ENCODE measurements at regions not wholly inside any gene's neighbourhood (a gene's known extent, or its start where the extent isn't known, plus 50 kb on each side); places are given as distances from the start of the nearest gene placed in this dataset.

DNA sequence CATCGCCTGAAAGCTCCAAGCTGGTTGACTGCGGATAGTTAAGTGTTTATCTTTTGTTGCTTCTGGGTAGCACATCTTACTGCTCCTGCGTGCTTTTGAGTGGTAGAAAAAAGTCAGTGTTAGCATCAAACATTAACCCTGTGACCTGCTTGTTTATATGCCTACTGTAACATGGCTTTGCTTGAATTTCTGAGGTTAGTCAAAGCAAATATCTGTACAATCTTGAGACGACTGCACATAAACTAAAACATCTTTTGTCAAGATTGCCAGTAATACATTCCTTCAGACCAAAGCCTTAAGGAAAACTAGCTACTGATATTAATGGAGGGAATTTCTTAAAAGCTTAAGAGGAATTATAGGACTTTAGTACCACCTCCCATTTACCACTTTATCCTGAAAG, 163.7 kb downstream of the BAMBI start:
- H3K4me1 Mint-ChIP-seq, result no peaks in the 10 kb centered on the region
- POLR2A ChIA-PET, result no interaction called here
- peaks cover 8% of the 10 kb centered on the region for H3K27me3 Mint-ChIP-seq
- DNase-seq (no peak), ATAC-seq (ENCODE audit: low read depth) (no peak)
- no peak overlapping the region for H3K27ac Mint-ChIP-seq
- no peaks in the 10 kb centered on the region for H3K9me3 Mint-ChIP-seq
- H3K4me3 Mint-ChIP-seq, result no peak overlapping the region
- no peaks in the 10 kb centered on the region for H3K36me3 Mint-ChIP-seq

GRCh38 chr10:28841625-28842024, 164.3 kb downstream of the BAMBI start:
- POLR2A ChIA-PET, result no interaction called here
- Mint-ChIP-seq H3K27ac (no peak overlapping the region), H3K4me3 (no peak overlapping the region), H3K27me3 (peaks cover 5% of the 10 kb centered on the region), H3K36me3 (no peaks in the 10 kb centered on the region), H3K4me1 (no peaks in the 10 kb centered on the region), H3K9me3 (no peaks in the 10 kb centered on the region)
- DNase-seq, result no peak
- ATAC-seq (ENCODE audit: low read depth), result no peak

DNA sequence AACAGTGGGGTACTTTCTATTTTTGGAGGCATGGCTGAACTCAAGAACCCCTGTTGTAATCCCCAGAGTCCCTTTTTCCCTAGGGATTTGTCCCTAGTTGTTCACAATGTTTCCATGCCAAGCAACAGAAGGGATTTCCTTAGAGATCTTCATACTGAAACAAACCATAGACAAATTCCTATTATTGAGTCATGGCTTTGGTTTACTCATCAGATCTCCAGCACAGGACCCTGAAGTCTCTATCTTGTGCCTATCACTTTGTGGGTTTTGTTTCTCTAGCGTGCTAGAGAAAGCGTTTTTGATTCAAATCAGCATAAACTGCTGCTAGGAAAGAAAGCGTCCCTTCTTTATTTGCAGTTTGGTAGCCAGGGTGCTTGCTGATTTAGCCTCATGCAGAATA, 165.0 kb downstream of the BAMBI start:
- POLR2A ChIA-PET, result no interaction called here
- Mint-ChIP-seq H3K4me1 (no peaks in the 10 kb centered on the region), H3K36me3 (no peaks in the 10 kb centered on the region), H3K27me3 (peaks cover 5% of the 10 kb centered on the region), H3K9me3 (no peaks in the 10 kb centered on the region), H3K4me3 (no peak overlapping the region), H3K27ac (no peak overlapping the region)
- no peak for ATAC-seq (ENCODE audit: low read depth)
- DNase-seq, result no peak

DNA sequence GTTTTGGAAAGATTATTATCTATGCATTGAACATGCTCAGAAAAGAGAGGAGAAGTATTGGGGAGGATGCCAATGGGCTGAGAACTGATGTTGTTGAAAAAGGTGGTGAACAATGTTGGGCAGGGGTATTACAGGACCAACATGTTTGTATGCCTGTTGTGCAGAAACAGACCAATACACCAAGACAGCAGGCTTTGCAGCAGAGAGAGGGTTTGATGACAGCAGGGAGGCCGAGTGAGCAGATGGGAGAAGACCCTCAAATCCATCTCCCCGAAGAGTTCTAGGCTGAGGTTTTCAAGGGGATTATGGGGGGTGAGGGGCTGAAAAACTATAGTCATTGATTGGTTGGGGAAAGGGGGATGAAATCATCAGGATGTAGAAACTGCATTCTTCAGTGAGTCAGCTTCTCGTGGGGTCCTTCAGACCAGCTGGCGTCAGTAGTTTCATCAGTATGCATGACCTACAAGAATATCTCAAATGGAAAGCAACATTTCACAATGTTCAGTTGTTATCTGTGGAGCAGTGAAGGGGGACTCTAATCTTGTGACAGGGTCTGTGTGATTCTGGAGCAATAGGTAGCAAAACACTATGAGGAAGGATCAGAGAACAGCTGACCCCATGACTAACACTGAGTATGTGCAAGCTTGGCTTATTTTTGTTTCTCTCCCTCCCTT, 167.8 kb downstream of the BAMBI start:
- DNase-seq (no peak), ATAC-seq (ENCODE audit: low read depth) (no peak)
- Mint-ChIP-seq H3K27me3 (no peaks in the 10 kb centered on the region), H3K4me1 (no peaks in the 10 kb centered on the region), H3K9me3 (no peaks in the 10 kb centered on the region), H3K27ac (no peak overlapping the region), H3K4me3 (no peak overlapping the region), H3K36me3 (no peaks in the 10 kb centered on the region)
- POLR2A ChIA-PET, result no interaction called here

- Mint-ChIP-seq H3K9me3 (no peaks in the 10 kb centered on the region), H3K4me3 (no peak overlapping the region), H3K27me3 (peaks cover 5% of the 10 kb centered on the region), H3K4me1 (no peaks in the 10 kb centered on the region), H3K36me3 (no peaks in the 10 kb centered on the region), H3K27ac (no peak overlapping the region)
- ATAC-seq (ENCODE audit: low read depth), result no peak
- no peak for DNase-seq
- POLR2A ChIA-PET, result no interaction called here
Measured at GRCh38 chr10:28849309-28849708, 172.0 kb downstream of the BAMBI start.

- H3K27me3 Mint-ChIP-seq, result peaks cover 5% of the 10 kb centered on the region
- H3K9me3 Mint-ChIP-seq, result no peaks in the 10 kb centered on the region
- H3K4me1 Mint-ChIP-seq, result no peaks in the 10 kb centered on the region
- no peak for ATAC-seq (ENCODE audit: low read depth)
- DNase-seq, result no peak
- H3K27ac Mint-ChIP-seq, result no peak overlapping the region
- POLR2A ChIA-PET, result no interaction called here
- H3K36me3 Mint-ChIP-seq, result no peaks in the 10 kb centered on the region
- no peak overlapping the region for H3K4me3 Mint-ChIP-seq
Measured at GRCh38 chr10:28849821-28850220, 172.5 kb downstream of the BAMBI start.

DNA sequence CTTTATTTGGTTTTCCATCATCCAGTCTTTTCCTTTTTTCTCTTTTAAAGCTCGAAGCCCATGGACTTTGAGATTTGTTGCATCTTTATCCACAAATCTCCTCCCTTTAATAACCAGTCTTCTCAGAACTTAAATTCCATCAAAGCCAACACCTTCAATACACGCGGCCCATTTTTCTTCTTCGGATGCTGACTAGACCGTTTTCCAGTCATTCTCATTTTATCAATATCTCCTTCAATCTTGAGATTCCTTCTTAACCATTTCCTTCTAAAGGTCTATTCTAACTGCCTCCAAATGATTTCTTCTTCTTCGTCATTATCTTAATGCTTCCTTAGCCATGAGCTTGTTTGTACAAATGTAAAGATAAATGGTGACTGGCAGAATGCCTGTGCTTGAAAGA, 173.5 kb downstream of the BAMBI start:
- DNase-seq, result no peak
- POLR2A ChIA-PET, result no interaction called here
- no peak overlapping the region for H3K4me3 Mint-ChIP-seq
- no peaks in the 10 kb centered on the region for H3K36me3 Mint-ChIP-seq
- no peak overlapping the region for H3K27ac Mint-ChIP-seq
- no peak for ATAC-seq (ENCODE audit: low read depth)
- no peaks in the 10 kb centered on the region for H3K4me1 Mint-ChIP-seq
- H3K9me3 Mint-ChIP-seq, result no peaks in the 10 kb centered on the region
- peaks cover 5% of the 10 kb centered on the region for H3K27me3 Mint-ChIP-seq

- POLR2A ChIA-PET, result no interaction called here
- Mint-ChIP-seq H3K4me3 (no peak overlapping the region), H3K9me3 (peaks cover 3% of the 10 kb centered on the region), H3K27ac (no peak overlapping the region), H3K36me3 (no peaks in the 10 kb centered on the region), H3K4me1 (no peaks in the 10 kb centered on the region), H3K27me3 (peaks cover 5% of the 10 kb centered on the region)
- no peak for DNase-seq
- ATAC-seq (ENCODE audit: low read depth), result no peak
Measured at GRCh38 chr10:28853195-28853594, 175.9 kb downstream of the BAMBI start.

DNA sequence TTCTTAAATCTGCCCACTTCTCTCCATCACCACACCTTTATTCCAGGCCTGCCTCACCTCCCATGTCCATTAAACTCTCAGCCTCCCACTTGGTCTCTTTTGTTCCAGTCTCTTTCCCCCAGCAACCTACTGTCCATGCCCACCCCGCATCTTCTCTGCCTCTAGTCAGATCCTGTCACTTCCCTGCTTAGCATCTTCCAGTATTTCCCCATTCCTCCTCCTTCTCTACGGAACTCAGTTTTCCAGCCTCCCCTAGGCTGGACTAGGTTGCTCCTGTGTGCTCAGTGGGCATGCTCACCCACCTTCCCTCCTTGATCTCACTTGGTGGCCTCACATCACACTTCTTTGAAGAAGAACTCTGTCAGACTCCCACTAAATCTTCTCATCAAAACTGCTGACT, 179.8 kb downstream of the BAMBI start:
- Mint-ChIP-seq H3K9me3 (peaks cover 5% of the 10 kb centered on the region), H3K36me3 (no peaks in the 10 kb centered on the region), H3K4me3 (no peak overlapping the region), H3K4me1 (no peaks in the 10 kb centered on the region), H3K27me3 (peaks cover 5% of the 10 kb centered on the region), H3K27ac (no peak overlapping the region)
- DNase-seq, result no peak
- POLR2A ChIA-PET, result no interaction called here
- ATAC-seq (ENCODE audit: low read depth), result no peak

DNA sequence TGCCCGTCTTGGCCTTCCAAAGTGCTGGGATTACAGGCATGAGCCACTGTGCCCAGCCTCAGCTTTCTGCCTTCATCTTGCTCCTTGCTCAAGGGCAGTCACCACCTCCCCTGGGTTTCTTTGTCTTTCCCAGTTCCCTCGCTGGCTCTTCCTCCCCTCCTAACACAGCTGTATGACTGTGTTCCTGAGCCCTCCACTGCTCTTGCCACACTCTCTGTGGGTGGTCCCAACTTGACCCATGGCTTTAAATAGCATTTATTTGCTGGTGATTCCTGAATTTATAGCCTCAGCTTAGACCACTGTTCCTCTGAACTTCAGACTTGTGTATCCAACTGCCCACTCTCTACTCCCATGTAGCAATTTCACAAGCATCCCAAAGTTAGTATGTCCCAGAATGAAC, 181.3 kb downstream of the BAMBI start:
- H3K27me3 Mint-ChIP-seq, result peaks cover under 1% of the 10 kb centered on the region
- H3K4me3 Mint-ChIP-seq, result no peak overlapping the region
- H3K36me3 Mint-ChIP-seq, result no peaks in the 10 kb centered on the region
- ATAC-seq (ENCODE audit: low read depth), result no peak
- POLR2A ChIA-PET, result no interaction called here
- peaks cover 5% of the 10 kb centered on the region for H3K9me3 Mint-ChIP-seq
- no peak for DNase-seq
- H3K4me1 Mint-ChIP-seq, result no peaks in the 10 kb centered on the region
- H3K27ac Mint-ChIP-seq, result no peak overlapping the region

DNA sequence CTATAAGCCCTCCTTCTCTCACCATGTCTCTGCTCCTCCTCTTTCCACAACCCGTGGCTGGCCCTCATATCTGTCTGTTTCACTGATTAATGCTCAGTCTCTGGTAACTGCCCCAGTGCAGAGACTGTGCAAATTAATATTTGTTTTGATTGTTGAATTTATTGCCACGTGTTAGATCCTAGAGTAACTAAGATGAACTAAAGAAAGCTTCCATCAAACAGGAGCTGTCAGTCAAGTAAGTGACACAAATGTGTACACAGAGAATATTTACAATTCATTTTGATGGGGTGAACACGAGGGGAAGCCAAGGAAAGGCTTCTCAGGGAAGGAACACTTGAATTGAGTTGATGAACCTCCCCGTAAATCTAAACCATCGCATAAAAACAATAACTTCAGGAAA, 182.5 kb downstream of the BAMBI start:
- ATAC-seq (ENCODE audit: low read depth) (no peak), DNase-seq (no peak)
- Mint-ChIP-seq H3K4me1 (no peaks in the 10 kb centered on the region), H3K9me3 (peaks cover 5% of the 10 kb centered on the region), H3K36me3 (no peaks in the 10 kb centered on the region), H3K4me3 (no peak overlapping the region), H3K27ac (no peak overlapping the region), H3K27me3 (no peaks in the 10 kb centered on the region)
- POLR2A ChIA-PET, result no interaction called here

DNA sequence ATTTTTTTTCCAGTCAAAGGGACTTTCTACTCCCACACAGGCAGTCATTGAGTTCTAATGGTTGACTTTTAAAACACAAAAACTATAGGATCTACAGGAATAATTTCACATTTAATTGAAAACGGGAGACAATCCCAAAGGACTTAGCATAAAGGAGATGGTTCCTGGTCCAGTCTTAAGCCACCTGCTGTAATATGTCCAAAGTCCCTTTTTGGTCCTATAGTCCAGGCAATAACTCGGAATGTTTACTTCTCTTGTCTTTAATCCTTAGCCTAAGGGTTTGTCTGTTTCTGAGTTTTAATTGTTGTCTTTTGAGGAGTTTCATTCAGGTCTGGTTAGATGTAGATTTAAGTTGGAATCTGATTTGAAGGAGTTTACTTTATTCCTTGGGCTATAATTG, 184.9 kb downstream of the BAMBI start:
- Mint-ChIP-seq H3K36me3 (no peaks in the 10 kb centered on the region), H3K9me3 (peaks cover 5% of the 10 kb centered on the region), H3K4me1 (no peaks in the 10 kb centered on the region), H3K27ac (no peak overlapping the region), H3K27me3 (no peaks in the 10 kb centered on the region), H3K4me3 (no peak overlapping the region)
- POLR2A ChIA-PET, result no interaction called here
- DNase-seq (no peak), ATAC-seq (ENCODE audit: low read depth) (no peak)

DNA sequence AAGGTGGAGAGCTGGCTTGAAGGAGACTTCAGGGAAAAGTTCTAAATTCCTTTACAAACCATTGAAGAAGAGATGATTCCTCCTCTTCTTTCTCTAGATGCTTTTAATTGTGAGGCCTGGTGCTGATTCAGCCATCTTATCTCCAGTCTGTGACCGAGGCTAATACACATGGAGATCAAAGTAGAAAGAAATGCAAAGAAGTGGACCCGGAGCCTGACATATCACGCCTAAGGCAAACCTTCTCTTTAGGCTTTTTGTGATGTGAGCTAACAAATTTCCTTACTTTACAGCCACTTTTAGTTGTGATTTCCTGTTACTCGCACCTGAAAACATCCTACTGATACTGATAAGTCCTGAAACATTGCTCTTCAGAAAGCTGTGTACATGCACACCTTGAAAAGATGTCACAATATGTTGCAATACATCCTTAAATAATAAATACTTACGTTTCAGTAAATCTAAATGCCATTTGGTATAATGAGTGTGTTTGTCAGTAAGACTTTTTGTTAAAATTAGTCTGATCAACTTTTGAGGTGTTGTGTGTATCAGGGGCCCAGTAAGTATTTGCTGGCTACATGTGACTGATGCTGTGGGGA, 192.4 kb downstream of the BAMBI start:
- POLR2A ChIA-PET, result no interaction called here
- no peak overlapping the region for H3K4me3 Mint-ChIP-seq
- H3K27ac Mint-ChIP-seq, result no peak overlapping the region
- DNase-seq (no peak), ATAC-seq (ENCODE audit: low read depth) (no peak)
- no peaks in the 10 kb centered on the region for H3K4me1 Mint-ChIP-seq
- H3K27me3 Mint-ChIP-seq, result no peaks in the 10 kb centered on the region
- H3K9me3 Mint-ChIP-seq, result no peaks in the 10 kb centered on the region
- H3K36me3 Mint-ChIP-seq, result no peaks in the 10 kb centered on the region

DNA sequence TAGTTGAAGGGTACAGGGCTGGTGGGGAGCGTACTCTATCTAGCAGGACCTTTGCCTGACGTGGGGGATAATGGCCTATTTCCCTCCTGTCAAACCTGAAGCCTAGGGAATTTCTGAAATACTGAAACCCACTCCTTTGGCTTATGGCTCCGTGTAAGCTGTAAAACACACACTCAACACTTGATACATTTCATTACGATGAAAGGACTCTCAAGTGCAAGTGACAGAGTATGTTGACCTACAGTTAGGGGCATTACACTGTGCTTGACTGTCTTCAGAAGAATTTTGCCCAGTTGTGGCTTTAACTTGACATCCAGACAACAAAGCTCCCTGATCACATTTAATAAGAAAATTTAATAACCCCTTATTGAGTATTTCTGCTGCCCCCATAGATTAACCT, 194.3 kb downstream of the BAMBI start:
- no peak overlapping the region for H3K4me3 Mint-ChIP-seq
- no peaks in the 10 kb centered on the region for H3K9me3 Mint-ChIP-seq
- no peak for DNase-seq
- POLR2A ChIA-PET, result no interaction called here
- H3K27me3 Mint-ChIP-seq, result peaks cover 2% of the 10 kb centered on the region
- no peak for ATAC-seq (ENCODE audit: low read depth)
- no peak overlapping the region for H3K27ac Mint-ChIP-seq
- no peaks in the 10 kb centered on the region for H3K36me3 Mint-ChIP-seq
- no peaks in the 10 kb centered on the region for H3K4me1 Mint-ChIP-seq
